ENCODE measurements at regions not wholly inside any gene's neighbourhood (a gene's known extent, or its start where the extent isn't known, plus 50 kb on each side); places are given as distances from the start of the nearest gene placed in this dataset.

DNA sequence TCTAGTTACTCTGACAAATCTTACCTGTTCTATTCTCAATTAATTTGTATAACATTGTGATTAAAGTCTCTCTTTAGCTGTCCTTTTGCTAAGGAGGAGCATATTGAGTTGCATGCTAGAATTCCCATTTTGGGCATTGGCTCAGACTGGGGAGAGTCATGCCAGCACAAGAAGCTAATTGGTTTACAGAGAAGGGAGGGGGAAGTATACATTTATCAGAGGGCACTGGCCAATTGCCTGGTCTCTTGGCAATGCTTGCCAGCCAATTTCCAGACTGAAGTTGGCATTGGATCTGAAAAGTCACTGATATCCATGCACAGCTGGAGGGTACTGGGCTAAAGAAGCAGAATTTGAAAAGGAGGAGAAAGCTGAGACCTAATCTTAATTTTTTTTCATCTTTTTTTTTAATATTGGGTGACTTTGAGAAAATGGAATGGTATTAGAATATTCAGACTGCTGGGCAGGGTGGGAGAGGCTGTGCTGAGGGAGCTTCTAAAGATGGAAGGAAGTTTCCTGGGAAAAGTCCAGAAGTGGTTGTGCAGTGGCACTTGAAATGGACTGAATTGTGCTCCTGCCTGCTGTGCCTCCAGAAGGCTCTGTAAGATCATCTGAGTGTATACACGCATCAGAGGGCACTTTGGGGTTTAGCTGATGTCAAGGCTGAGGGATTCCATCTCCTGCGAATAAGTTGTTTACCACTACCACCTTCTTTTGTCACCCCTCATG is 365.2 kb upstream of the DPH6 start:
- peaks cover 2% of the 10 kb centered on the region for H3K9me3 ChIP-seq (ENCODE audit: insufficient read depth, low read depth, low read length)
- H3K4me2 ChIP-seq (ENCODE audit: low read length), result no peak overlapping the region
- H3K4me3 Mint-ChIP-seq (ENCODE audit: unreplicated experiment), result no peak overlapping the region
- TF ChIP-seq, protein P1, sequence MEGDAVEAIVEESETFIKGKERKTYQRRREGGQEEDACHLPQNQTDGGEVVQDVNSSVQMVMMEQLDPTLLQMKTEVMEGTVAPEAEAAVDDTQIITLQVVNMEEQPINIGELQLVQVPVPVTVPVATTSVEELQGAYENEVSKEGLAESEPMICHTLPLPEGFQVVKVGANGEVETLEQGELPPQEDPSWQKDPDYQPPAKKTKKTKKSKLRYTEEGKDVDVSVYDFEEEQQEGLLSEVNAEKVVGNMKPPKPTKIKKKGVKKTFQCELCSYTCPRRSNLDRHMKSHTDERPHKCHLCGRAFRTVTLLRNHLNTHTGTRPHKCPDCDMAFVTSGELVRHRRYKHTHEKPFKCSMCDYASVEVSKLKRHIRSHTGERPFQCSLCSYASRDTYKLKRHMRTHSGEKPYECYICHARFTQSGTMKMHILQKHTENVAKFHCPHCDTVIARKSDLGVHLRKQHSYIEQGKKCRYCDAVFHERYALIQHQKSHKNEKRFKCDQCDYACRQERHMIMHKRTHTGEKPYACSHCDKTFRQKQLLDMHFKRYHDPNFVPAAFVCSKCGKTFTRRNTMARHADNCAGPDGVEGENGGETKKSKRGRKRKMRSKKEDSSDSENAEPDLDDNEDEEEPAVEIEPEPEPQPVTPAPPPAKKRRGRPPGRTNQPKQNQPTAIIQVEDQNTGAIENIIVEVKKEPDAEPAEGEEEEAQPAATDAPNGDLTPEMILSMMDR (IDR thresholded peaks at IDR 0.05; ENCODE audit: insufficient read depth, low read depth, low read length), result no peak
- no peak for TF ChIP-seq EZH2 (IDR thresholded peaks at IDR 0.05; ENCODE audit: insufficient read depth, low read length)
- DNase-seq (ENCODE audit: low read depth) (no peak), FAIRE-seq (no peak)
- H3K4me1 ChIP-seq (ENCODE audit: insufficient read depth, low read length), result no peaks in the 10 kb centered on the region
- no peak overlapping the region for H3K4me3 ChIP-seq (ENCODE audit: insufficient read depth, low read depth, low read length)
- H3K27ac ChIP-seq (ENCODE audit: low read depth, low read length), result no peak overlapping the region
- no peaks in the 10 kb centered on the region for H3K27me3 Mint-ChIP-seq (ENCODE audit: low read depth, unreplicated experiment)
- no peaks in the 10 kb centered on the region for H4K20me1 ChIP-seq (ENCODE audit: insufficient read depth, low read length)
- no peaks in the 10 kb centered on the region for H3K9me3 Mint-ChIP-seq (ENCODE audit: unreplicated experiment)
- no peak overlapping the region for H2AFZ ChIP-seq (ENCODE audit: low read depth, low read length)
- no peaks in the 10 kb centered on the region for H3K79me2 ChIP-seq (ENCODE audit: insufficient read depth, low read length)
- no peak overlapping the region for H3K9ac ChIP-seq (ENCODE audit: low read length)
- H3K27ac Mint-ChIP-seq (ENCODE audit: unreplicated experiment), result no peak overlapping the region
- H3K36me3 Mint-ChIP-seq (ENCODE audit: low read depth, unreplicated experiment), result no peaks in the 10 kb centered on the region
- H3K4me1 Mint-ChIP-seq (ENCODE audit: low read depth, unreplicated experiment), result no peaks in the 10 kb centered on the region
- no peaks in the 10 kb centered on the region for H3K36me3 ChIP-seq (ENCODE audit: insufficient read depth, low read length)
- no peaks in the 10 kb centered on the region for H3K27me3 ChIP-seq (ENCODE audit: insufficient read depth, low read length)

DNA sequence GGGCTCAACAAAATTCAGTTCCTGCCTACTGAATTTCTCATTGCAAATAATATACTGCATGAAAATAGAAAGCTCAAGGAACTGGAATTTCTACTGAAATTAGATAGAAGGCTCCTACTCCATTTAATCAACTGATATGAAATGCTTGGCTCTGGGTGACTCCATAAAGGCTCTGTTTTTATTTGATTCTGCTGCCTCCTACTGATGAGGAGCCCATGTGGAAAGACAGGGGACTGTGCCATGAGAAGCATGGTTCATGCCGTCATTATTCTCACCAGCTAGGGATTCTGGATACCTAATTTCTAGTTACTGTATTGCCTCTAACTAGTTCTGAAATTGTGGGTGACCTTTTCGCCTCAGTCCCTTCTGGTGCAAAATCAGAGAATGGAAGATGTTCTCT is 366.2 kb upstream of the DPH6 start:
- no peak overlapping the region for H3K4me2 ChIP-seq (ENCODE audit: low read length)
- DNase-seq (ENCODE audit: low read depth) (no peak), FAIRE-seq (no peak)
- H3K27ac ChIP-seq (ENCODE audit: low read depth, low read length), result no peak overlapping the region
- H2AFZ ChIP-seq (ENCODE audit: low read depth, low read length), result no peak overlapping the region
- Mint-ChIP-seq H3K9me3 (ENCODE audit: unreplicated experiment) (no peaks in the 10 kb centered on the region), H3K27ac (ENCODE audit: unreplicated experiment) (no peak overlapping the region), H3K4me1 (ENCODE audit: low read depth, unreplicated experiment) (no peaks in the 10 kb centered on the region), H3K27me3 (ENCODE audit: low read depth, unreplicated experiment) (no peaks in the 10 kb centered on the region), H3K36me3 (ENCODE audit: low read depth, unreplicated experiment) (no peaks in the 10 kb centered on the region), H3K4me3 (ENCODE audit: unreplicated experiment) (no peak overlapping the region)
- H3K27me3 ChIP-seq (ENCODE audit: insufficient read depth, low read length), result no peaks in the 10 kb centered on the region
- H4K20me1 ChIP-seq (ENCODE audit: insufficient read depth, low read length), result no peaks in the 10 kb centered on the region
- H3K4me1 ChIP-seq (ENCODE audit: insufficient read depth, low read length), result no peaks in the 10 kb centered on the region
- H3K36me3 ChIP-seq (ENCODE audit: insufficient read depth, low read length), result no peaks in the 10 kb centered on the region
- H3K9ac ChIP-seq (ENCODE audit: low read length), result no peak overlapping the region
- TF ChIP-seq, protein P1 (IDR thresholded peaks at IDR 0.05; ENCODE audit: insufficient read depth, low read depth, low read length), result peak; percentile 3
- TF ChIP-seq EZH2 (IDR thresholded peaks at IDR 0.05; ENCODE audit: insufficient read depth, low read length), result no peak
- H3K4me3 ChIP-seq (ENCODE audit: insufficient read depth, low read depth, low read length), result no peak overlapping the region
- peaks cover 2% of the 10 kb centered on the region for H3K9me3 ChIP-seq (ENCODE audit: insufficient read depth, low read depth, low read length)
- H3K79me2 ChIP-seq (ENCODE audit: insufficient read depth, low read length), result no peaks in the 10 kb centered on the region

DNA sequence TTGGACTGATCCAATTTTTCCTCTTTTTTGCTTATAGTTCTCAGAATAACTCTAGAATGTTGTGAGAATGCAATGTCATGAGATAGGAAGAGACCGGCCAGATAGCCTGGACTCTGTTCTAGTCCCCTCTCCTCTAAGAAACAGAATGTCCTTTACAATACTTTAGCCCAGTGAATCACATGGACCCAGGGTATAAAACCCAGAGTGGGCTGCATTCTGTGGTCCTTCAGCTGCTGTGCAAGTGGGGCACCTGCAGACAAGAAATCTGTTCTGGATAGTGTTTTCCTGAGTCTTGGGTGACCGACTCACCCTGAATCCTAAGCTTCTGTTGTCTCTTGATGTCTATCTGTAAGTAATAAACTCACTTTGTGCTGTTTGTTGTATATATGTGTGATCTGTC is 368.6 kb upstream of the DPH6 start:
- Mint-ChIP-seq H3K27me3 (ENCODE audit: low read depth, unreplicated experiment) (no peaks in the 10 kb centered on the region), H3K4me1 (ENCODE audit: low read depth, unreplicated experiment) (no peaks in the 10 kb centered on the region), H3K4me3 (ENCODE audit: unreplicated experiment) (no peak overlapping the region), H3K27ac (ENCODE audit: unreplicated experiment) (no peak overlapping the region), H3K36me3 (ENCODE audit: low read depth, unreplicated experiment) (no peaks in the 10 kb centered on the region), H3K9me3 (ENCODE audit: unreplicated experiment) (no peaks in the 10 kb centered on the region)
- no peak overlapping the region for H2AFZ ChIP-seq (ENCODE audit: low read depth, low read length)
- no peak overlapping the region for H3K4me3 ChIP-seq (ENCODE audit: insufficient read depth, low read depth, low read length)
- no peaks in the 10 kb centered on the region for H3K4me1 ChIP-seq (ENCODE audit: insufficient read depth, low read length)
- no peak overlapping the region for H3K27ac ChIP-seq (ENCODE audit: low read depth, low read length)
- TF ChIP-seq, protein P1 (IDR thresholded peaks at IDR 0.05; ENCODE audit: insufficient read depth, low read depth, low read length), result no peak
- no peak for TF ChIP-seq EZH2 (IDR thresholded peaks at IDR 0.05; ENCODE audit: insufficient read depth, low read length)
- H3K79me2 ChIP-seq (ENCODE audit: insufficient read depth, low read length), result no peaks in the 10 kb centered on the region
- no peaks in the 10 kb centered on the region for H3K36me3 ChIP-seq (ENCODE audit: insufficient read depth, low read length)
- DNase-seq (ENCODE audit: low read depth) (no peak), FAIRE-seq (no peak)
- H4K20me1 ChIP-seq (ENCODE audit: insufficient read depth, low read length), result no peaks in the 10 kb centered on the region
- H3K4me2 ChIP-seq (ENCODE audit: low read length), result no peak overlapping the region
- H3K9ac ChIP-seq (ENCODE audit: low read length), result no peak overlapping the region
- H3K9me3 ChIP-seq (ENCODE audit: insufficient read depth, low read depth, low read length), result peaks cover 2% of the 10 kb centered on the region
- no peaks in the 10 kb centered on the region for H3K27me3 ChIP-seq (ENCODE audit: insufficient read depth, low read length)

All from astrocyte (in vitro differentiated cells and primary cell).